Lung microvascular endothelial cell (primary cell): ENCODE measurements at regions not wholly inside any gene's neighbourhood (a gene's known extent, or its start where the extent isn't known, plus 50 kb on each side); places are given as distances from the start of the nearest gene placed in this dataset.

Experiments used
- DNase-seq, 2 donors: peaks; one replicate each; pipeline versions ENCODE4 v3.0.0 to v3.0.0-alpha.2; 2010; ENCODE audit warnings: low read depth in 2 of 2

DNA sequence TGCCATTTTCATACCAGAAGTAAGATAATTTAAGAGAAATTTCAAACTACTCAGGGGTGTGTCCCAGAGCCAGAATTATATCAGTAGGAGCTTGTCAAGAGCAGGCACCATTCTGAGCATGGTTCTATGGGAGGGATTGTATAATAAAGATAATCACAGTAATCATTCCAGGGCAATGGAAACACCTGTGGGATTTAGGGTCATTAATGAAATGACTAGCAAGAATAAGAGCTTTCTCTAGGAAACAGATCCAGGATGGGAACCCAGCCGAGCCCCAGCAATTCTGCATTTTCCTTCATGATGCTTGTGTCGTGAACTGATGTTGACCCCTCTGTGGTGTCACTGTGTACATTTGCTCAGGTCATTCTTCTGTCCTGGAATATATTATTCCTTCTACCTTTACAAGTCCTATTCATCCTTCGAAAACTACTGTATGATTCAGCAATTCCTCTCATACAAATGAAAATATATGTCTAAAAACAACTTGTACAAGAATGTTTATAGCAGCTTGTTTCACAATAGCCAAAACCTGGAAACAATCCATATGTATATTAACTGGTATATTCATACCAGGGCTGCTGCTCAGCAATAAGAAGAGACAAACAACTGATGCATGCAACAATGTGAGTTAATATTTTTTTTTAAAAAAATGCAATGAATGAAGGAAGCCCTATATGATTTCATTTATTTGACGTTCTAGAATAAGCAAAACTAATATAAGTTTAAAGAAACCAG lies 687.8 kb upstream of the KLHL29 start:
- no peak for DNase-seq

DNA sequence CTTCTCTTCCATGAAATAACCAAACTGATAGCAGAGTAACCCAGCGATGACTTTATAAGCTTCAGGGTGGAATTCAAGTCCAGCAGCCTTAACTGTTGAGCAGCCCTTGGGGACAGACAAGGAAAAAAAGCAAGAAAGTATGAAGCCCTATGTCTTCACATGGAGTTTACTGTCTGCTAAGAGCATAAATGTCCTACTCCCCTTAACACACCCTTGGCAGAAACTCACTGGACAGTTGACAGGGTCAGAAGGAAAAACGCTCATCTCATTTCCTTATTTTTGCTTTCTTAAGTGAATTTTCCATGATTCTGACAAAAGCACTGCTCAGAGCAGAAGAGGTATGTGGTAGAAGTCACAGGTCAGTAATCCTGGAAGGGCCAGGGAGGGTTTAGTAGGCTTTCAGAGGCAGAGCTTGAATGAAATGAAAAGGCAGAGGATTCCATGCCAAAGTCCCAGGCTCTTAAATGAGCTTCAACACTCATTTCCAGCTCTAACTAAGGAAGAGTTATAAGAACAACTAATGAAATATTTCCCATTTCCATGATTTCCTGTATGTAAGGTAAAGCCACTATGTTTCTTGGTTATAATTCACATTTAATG lies 683.3 kb upstream of the KLHL29 start:
- DNase-seq = no peak

DNA sequence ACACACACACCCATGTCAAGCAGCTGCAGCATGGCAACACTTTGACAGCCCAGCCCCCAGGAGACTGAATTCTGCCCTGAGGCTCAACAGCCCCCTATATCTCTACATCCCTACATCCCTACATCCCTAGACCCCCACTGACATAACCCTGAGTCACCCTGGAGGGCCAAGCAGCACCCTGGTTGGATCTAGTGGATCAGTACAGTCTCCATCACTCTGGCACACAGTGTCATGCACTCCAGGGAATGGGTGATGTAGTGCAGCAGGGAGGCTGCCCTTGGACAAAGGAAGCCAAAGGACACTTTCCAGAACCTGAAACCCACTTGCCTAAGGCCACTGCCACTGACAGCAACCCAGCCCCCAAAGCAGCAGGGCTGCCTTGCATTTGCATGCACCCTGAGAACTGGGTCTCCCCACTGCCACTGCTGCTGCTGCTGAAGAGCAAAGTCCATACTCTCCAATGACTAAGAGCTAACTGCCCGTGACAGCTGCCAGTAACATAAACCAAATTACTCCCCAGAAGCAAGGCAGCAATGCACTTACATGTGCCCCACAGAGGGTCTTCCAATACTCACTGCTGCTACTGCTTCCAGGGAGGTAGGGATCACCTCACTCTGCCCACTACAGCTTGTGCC lies 681.6 kb upstream of the KLHL29 start:
- no peak for DNase-seq

DNA sequence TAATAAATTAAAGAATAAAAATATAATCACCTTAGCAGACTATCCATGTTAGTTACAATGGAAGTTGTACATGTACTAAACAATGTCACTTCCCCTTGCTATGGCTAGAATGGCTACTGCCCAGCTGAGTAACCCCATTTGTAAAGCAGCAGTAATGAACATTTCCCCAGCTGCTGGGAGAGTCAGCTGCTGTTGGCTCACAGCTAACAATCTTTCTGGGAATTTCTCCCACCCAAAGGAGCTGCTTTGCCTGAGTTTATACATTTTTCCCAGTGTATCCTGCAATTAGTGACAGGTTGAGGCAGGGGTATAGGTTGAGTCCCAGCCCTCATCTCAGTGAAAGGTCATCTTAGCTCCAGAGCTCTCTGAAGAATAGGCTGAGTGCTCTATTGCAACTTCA lies 665.6 kb upstream of the KLHL29 start:
- DNase-seq = no peak

DNA sequence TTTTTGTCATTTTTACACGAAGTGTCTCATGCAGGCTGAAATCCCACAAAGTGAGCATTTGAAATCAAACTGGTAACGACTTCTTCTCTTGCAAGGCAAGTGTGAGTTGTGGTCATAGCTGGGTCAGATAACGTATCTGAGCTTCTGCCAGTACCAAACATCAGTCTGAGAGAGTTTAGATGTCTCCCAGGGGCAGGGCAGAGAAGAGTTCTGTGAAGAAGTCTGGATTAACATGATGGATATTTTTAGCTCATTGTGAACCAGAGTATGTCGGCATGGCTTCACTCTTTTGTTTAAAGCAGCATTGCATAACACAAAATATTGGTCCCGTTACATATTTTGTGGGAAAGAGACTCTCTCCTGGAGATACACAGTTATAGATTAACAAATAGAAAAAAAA lies 655.5 kb upstream of the KLHL29 start:
- no peak for DNase-seq

DNA sequence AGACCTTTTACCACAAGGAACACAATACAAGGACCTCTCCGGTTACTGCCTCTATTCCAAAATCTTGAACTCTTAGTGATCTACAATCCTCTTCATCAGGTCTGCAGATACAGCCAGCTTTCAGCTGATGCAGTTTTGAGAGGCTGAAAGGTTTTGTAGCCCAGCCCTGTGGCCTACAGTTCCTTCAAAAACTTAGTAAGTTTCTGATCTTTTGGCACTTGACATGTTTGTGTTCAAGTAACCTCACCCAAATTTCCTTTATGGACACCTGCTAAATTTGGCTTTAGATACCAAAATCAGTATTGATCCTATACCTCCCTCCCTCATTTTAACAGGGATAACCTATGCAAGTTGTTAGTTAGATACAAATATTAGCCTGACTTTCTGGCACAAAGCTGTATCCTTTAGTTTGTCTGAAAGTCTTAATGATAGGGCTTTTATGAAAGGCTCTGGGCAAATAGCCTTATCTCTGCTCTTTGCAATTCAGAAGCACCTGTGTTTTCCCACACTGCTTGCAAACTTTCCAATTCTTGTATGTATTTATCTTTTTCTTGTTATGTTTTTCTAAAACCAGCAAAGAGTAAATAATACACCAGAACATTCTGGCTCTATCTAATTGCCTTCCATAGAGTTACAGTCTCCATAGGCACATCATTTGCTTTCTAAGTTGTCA lies 650.5 kb upstream of the KLHL29 start:
- DNase-seq = no peak

DNA sequence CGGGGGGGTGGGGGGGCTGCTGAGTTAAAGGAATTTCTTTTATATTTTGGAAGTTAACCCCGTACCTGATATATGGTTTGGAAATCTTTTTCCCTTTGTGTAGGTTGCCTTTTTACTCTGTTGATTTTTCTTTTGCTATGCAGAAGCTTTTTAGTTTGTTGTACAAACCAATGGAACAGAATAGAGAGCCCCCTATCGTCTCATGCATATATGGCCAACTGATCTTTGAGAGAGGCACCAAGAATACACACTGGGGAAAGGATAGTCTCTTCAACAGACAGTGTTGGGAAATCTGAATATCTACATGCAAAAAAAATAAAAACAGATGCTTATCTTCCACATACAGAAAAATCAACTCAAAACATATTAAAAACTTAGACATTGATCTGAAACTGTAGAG lies 647.8 kb upstream of the KLHL29 start:
- no peak for DNase-seq

DNA sequence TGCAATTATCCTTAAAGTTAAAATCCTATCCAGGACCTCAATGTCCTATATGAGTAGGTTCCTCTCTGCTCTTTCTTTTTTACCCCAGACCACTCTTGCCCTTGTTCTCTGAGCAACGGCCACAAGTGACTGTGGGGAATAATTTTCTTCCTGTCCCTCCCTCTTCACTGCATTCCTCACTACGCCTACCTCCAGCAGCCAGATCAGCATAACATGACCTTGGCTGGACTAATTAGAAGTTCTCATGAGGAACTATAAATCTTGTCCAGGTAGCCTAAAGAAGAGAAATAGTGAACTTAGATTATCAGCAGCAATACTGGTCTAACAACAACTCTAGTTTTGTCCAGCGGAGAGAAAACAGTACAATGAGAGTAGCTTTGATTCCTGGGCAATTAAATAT lies 643.8 kb upstream of the KLHL29 start:
- DNase-seq = no peak

DNA sequence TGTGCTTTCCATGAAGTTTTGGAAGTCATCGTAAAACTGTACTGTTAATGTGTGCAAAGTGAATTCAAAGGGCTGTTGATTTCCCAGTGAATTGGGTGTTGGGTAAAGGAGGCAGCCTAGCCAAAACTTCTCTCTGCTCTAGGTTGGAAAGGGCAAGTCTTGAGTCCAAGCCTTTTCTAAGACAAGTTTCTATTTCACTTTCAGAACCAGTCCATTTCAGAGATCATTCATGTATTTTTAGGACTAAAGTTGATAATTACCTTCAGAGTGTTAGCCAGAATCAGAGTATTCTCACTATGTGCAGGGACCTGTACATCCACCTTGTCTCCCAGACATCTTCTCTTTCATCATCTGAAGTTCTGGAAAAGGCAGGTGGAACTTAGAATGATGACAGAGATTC lies 636.1 kb upstream of the KLHL29 start:
- DNase-seq = no peak

DNA sequence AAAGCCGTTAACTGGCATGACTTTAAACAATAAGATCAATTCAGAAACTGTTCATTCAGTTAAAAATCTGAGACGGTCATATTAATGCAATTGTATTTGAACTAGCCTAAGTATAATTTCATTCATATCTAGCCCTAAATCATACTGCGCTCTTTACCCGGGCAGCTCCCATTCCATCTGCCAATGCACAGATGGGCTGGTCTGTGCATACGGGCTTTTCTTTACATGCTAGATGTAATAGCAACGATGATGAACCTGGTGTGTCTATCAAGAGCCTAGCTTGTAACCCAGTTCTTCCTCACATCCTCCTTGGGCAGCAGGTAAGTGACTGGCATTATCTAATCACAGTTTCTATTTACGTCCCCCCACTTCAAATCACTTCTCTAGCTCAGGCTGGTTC lies 631.5 kb upstream of the KLHL29 start:
- DNase-seq = no peak

DNA sequence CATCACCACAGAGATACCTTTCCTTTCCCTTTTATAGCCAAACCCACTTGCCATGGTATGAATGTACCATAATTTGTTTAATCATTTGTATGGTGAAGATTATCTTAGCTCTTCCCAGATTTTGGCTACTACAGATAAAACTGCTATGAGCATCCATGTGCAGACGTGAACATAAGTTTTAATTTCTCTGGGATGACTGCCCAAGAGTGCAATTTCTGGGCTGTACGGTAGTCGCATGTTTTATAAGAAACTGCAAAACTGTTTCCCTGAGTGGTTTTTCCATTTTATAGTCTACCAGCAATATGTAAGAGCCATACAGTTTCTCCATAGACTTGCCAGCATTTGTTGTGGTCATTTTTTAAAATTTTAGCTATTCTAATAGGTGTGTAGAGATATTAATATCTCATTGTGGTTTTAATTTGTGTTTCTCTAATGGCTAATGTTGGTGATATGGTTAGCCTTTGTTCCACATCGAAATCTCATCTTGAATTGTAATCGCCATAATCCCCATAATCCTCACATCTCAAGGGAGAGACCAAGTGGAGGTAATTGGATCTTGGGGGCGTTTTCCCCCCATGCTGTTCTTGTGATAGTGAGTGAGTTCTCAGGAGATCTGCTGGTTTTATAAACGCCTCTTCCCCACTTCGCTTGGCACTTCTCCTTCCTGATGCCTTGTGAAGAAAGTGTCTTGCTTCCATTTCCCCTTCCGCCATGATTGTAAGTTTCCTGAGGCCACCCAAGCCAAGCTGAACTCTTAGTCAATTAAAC lies 628.5 kb upstream of the KLHL29 start:
- DNase-seq = no peak

DNA sequence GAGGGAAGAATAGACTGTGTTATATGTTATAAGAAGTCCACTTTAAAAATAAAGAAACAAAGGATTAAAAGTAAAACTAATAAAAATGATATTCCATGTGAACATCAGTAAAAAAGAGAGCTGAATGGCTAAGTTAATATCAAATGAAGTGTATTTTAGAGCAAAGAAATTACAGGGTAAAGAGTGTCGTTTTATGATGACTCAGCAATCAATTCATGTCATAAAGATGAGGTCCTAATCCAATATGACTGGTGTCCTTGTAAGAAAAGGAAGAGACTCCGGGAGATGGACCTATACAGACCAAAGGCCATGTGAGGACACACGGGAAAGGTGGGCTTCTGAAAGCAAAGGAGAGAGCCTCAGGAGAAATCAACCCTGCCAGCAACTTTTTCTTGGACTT lies 615.5 kb upstream of the KLHL29 start:
- no peak for DNase-seq

DNA sequence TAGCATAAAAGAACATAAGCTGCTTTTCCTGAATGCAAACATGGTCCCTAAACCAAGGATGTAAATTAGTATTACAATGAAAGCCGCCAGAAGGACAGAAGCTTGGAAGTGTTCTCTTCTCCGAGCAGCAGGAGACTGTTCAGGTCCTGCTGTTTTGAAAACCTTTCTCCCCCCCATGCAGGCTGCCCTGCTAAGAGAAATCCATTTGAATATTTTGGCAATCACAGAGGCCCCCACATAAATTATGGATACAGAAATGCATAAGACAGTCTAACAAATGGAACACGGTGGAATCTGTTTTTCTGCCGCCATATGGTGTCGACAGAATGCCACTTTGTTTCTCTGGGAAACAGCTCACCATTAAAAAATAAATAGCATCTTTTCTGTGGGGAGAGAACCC lies 600.4 kb upstream of the KLHL29 start:
- DNase-seq = no peak

DNA sequence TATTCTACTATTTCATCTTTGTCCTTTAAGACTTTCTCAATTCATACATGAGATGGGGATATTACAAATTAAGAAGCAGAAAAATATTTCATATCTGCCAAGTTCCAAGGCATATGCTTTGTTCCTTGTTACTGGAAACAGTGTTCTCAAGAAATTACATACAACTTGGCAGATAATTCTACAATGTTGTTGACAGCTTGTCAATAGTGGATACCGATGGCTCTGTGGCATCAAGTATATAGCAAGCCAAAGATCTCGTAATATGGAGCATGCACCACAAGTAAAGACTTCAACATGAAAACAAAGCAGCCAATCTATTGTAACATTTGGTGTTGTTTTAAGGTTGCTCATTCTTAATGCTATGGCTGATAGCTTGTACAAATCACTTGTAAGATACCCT lies 598.2 kb upstream of the KLHL29 start:
- DNase-seq = no peak

DNA sequence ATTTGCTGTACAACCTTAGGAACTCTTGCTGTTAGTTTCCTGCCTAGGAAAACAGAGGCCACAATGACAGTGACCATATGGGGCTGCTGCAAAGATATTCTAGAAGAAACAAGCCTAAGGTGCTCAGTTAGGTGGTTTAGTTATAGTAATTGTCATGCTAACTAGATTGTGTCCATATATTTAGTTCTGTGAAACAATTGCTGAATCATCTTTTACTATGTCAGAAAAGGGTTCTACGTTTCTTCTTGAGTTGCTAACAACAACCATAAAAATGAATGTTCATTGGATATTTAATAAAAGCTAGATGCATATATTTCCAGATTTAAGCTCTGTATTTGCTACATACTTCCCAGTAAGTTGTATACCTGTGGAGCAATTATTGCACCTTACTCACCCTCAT lies 597.2 kb upstream of the KLHL29 start:
- no peak for DNase-seq

DNA sequence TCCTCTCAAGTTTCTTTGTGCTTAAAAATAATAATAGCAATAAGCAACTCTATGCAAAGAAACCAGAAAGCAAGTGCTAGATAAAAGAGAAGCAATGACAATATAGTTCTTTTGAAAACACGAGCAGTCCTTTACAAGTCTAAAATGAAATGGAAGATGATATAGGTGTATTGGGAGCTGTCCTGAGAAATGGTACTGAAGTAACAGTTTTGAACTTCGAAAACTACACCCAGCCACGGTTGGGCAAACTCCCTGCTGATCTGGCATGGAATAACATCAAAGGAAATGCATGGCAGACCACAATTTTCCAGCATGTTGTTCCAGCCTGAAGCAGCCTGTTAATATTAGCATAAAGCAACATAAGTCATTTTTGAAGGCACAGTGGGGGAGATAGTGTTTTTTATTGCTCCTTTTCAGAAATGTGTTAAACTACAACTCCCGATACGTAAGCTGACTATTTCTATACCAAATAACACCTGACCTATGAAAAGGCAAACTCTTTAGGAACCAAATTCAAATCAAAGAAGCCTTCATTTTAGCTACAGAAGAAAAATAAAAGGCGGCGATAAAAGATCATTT lies 596.1 kb upstream of the KLHL29 start:
- no peak for DNase-seq

DNA sequence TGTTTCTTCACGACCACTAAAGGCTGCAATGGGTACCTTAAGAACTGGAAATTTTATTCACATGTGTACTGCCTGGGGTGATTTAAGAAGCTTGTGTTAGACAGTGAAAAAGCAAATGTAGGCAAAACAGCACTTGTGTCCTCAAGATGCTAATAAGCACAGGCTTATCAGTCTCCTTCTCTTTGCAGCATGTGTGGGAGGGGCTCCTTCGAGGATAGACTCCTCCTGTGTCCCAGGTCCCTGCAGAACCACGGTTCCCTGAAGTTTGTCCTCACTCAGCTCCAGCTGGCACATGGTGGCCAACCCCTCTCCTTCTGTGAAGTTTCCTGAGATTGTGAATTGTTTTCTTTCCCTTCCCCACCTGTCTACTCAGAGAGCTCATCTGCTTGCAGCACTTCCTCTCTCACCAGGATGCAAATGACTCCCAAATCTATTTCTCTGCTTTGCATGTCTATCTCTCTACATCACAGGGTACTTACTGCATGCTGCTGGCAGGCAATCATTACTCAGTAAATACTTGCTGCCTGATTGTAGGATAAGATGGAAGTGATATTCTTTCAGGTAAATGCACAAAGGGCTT lies 589.6 kb upstream of the KLHL29 start:
- DNase-seq = no peak

DNA sequence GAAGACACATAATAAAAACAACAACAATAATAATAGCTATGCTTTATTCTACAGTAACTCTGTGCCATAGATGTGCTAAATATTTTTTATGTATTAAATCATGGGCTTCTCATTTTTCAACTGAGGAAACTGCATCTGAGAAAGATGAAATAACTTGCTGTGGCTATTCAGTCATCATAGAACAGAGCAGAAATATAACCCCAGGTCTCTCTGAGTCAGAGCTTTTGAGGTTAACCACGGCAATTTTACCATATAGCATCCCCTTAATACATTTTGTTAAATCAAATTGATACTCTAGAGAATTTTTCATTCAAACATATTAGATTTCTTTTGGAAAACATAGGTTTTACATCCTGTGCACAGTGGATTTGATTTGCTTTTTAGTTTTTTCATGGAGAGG lies 586.6 kb upstream of the KLHL29 start:
- no peak for DNase-seq

DNA sequence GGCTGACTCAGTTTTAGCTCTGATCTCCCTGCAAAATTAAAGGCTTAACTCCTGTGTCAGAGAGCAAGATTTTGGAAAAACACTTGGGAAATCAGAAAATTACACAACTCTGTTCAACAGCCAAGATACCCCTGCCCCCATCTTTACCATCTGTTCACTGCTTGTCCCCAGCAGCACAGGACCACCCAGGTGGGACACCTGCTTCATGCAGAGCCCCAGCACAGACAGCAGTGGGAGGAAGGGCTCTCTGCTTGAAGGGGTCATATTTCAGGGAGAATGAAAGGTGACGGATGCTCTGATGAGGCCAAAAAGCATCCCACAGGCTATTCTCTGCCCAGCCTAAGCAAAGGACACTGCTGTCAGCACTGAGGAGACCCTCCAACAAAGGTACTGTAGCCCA lies 584.6 kb upstream of the KLHL29 start:
- DNase-seq = no peak

DNA sequence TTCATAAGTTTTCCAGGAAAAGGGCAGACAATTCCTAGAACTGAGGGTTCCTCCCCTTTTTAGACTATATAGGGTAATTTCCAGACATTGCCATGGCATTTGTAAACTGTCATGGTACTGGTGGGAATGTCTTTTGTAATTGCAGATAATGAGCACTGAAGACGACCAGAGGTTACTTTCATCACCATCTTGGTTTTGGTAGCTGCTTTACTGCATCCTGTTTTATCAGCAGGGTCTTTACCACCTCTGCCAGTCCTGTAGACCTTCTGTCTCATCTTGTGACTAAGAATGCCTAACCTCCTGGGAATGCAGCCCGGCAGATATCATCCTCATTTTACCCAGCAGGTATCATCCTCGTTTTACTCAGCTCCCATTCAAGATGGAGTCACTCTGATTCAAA lies 583.9 kb upstream of the KLHL29 start:
- DNase-seq = no peak

DNA sequence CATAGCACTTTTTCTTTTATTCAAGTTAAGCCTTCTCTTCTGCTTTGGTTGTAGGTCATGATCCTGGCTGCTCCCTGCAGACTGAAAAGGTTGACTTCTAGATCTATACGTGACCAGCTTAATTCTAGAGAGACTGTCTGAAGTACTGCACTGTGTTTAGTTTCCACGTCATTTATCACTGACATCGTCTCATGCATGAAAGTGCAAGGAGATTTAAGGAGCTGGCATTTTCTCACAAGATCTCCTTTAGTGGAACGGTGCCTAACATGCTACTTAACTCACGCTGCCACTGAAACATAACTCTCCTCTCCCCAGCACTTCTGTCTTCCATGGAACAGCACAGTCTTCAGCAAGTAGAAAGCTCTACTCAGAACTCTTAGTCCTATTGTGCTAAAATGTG lies 583.0 kb upstream of the KLHL29 start:
- DNase-seq = no peak
